K562 (cell line): ENCODE measurements at regions not wholly inside any gene's neighbourhood (a gene's known extent, or its start where the extent isn't known, plus 50 kb on each side); places are given as distances from the start of the nearest gene placed in this dataset.
A peak's percentile ranks its signal among the peaks of the same experiment; 100 is the strongest.

Source experiments
- ATAC-seq: fragments of 200-7000 bp; cut with Tn5 transposase; 3 replicates; pipeline ENCODE4 v1.9.1; 2020; ENCODE audit warnings: moderate library complexity
- BruUV-seq: library from RNA; stranded (reverse); fragments of 400-500 nt; replicated peaks from 2 replicates; lab custom pipeline; 2021; lab: Mats Ljungman, UMichigan
- CTCF ChIA-PET: fragments of 300-600 bp; formaldehyde crosslinking; extraction: SDS; loops from one replicate; lab custom pipeline; 2021; ENCODE audit warnings: low intra/inter-chr PET ratio; lab: Yijun Ruan, JAX
- POLR2A ChIA-PET: fragments of 300-600, 350-650 bp; sonication (Branson Sonifier 250); formaldehyde crosslinking; extraction: SDS; loops from one replicate; lab custom pipeline; 2021; ENCODE audit warnings: antibody characterized with exemption, inconsistent platforms; lab: Yijun Ruan, JAX
- DNase-seq, 4 experiments: peaks; one replicate each; pipeline versions ENCODE4 v3.0.0 to v3.0.0-alpha.2; 2011 to 2018; ENCODE audit warnings: low spot score in 3 of 4, mixed read lengths in 3 of 4; ENCODE audit errors: extremely low read depth in 1 of 4
- FAIRE-seq: peaks from 2 replicates; lab custom pipeline; 2011; peaks lifted over from hg19 to GRCh38; lab: Jason Lieb, UNC
- H2AFZ ChIP-seq: 2 replicates; pipeline ENCODE4 v1.6.0; 2011; ENCODE audit warnings: low read depth, low read length, control low read depth, inconsistent platforms
- H3K27ac ChIP-seq: fragments of 200-600 bp; 3 replicates; pipeline ENCODE4 v1.8.0; 2011; ENCODE audit warnings: low read depth, mild to moderate bottlenecking, control low read depth, inconsistent platforms, low read length, moderate library complexity, mixed read lengths; ENCODE audit errors: extremely low read depth
- H3K27me3 ChIP-seq, 2 experiments: fragments of 300-600 bp in 1 of 2; 2 replicates in 1 of 2; 3 replicates in 1 of 2; pipeline versions ENCODE4 v1.6.0 to v1.8.0; 2011; ENCODE audit warnings: inconsistent platforms in 2 of 2, low read length in 2 of 2, mild to moderate bottlenecking in 1 of 2, mixed read lengths in 1 of 2, moderate library complexity in 1 of 2; ENCODE audit not compliant: control insufficient read depth in 2 of 2, insufficient read depth in 2 of 2
- H3K36me3 ChIP-seq: fragments of 300-600 bp; 3 replicates; pipeline ENCODE4 v1.8.0; 2011; ENCODE audit warnings: mild to moderate bottlenecking, low read length, inconsistent platforms; ENCODE audit not compliant: control insufficient read depth, insufficient read depth
- H3K4me1 ChIP-seq, 2 experiments: fragments of 200-600 bp in 1 of 2; replicated peaks in 1 of 2; 2 replicates in 1 of 2; 3 replicates in 1 of 2; pipeline versions ENCODE4 v1.5.1 to v1.8.0; 2011; ENCODE audit warnings: inconsistent platforms in 2 of 2, low read length in 2 of 2, mild to moderate bottlenecking in 1 of 2, mixed read lengths in 1 of 2, moderate library complexity in 1 of 2; ENCODE audit not compliant: control insufficient read depth in 2 of 2, insufficient read depth in 2 of 2
- H3K4me2 ChIP-seq: 2 replicates; pipeline ENCODE4 v1.6.1; 2011; ENCODE audit warnings: low read length, control low read depth, inconsistent platforms, mixed read lengths; ENCODE audit not compliant: insufficient read depth
- H3K4me3 ChIP-seq: fragments of 200-600 bp; sonication (generic), shearing (Covaris generic); 2 replicates; pipeline ENCODE4 v1.5.1; 2016; ENCODE audit warnings: control low read depth, inconsistent platforms
- H3K79me2 ChIP-seq: fragments of 200-600 bp; 3 replicates; pipeline ENCODE4 v1.8.0; 2011; ENCODE audit warnings: low read length, inconsistent platforms; ENCODE audit not compliant: control insufficient read depth, insufficient read depth
- H3K9ac ChIP-seq, 2 experiments: 2 replicates each; pipeline versions ENCODE4 v1.6.0 to v1.6.1; 2011; ENCODE audit warnings: low read depth in 2 of 2, low read length in 2 of 2, control low read depth in 1 of 2, inconsistent platforms in 1 of 2, mild to moderate bottlenecking in 1 of 2, mixed read lengths in 1 of 2; ENCODE audit not compliant: insufficient read depth in 1 of 2
- H3K9me1 ChIP-seq: one replicate; pipeline ENCODE4 v1.6.0; 2011; ENCODE audit warnings: inconsistent platforms, mild to moderate bottlenecking, low read length, moderate library complexity; ENCODE audit not compliant: control insufficient read depth, insufficient read depth
- H3K9me3 ChIP-seq: replicated peaks from 2 replicates; pipeline ENCODE4 v1.5.1; 2011; ENCODE audit warnings: low read depth, low read length, inconsistent platforms; ENCODE audit not compliant: control insufficient read depth, insufficient read depth
- H4K20me1 ChIP-seq: replicated peaks from 2 replicates; pipeline ENCODE4 v1.6.1; 2011; ENCODE audit warnings: low read length, inconsistent platforms, mixed read lengths; ENCODE audit not compliant: control insufficient read depth, insufficient read depth
- EGR1 ChIP-seq: fragments of 450-650 bp; conservative IDR thresholded peaks from 2 replicates; pipeline ENCODE4 v1.6.1; 2017; ENCODE audit warnings: mild to moderate bottlenecking
- HEY1 ChIP-seq: fragments of 250-450 bp; sonication (Bioruptor Pico); IDR thresholded peaks from 2 replicates; pipeline ENCODE4 v1.5.0; 2020; ENCODE audit warnings: mild to moderate bottlenecking, moderate library complexity, borderline replicate concordance
- MAZ ChIP-seq, 2 experiments: fragments of 450-650 bp in 1 of 2; sonication (generic) in 1 of 2; formaldehyde crosslinking; IDR thresholded peaks in 1 of 2; conservative IDR thresholded peaks in 1 of 2; 2 replicates each; pipeline versions ENCODE4 v1.4.0 to v1.5.0; 2020; ENCODE audit warnings: mild to moderate bottlenecking in 1 of 2, missing genetic modification reagents in 1 of 2
- NBN ChIP-seq: fragments of 450-650 bp; IDR thresholded peaks from 2 replicates; pipeline ENCODE4 v1.6.1; 2016; ENCODE audit warnings: low read depth, mild to moderate bottlenecking
- POLR3G ChIP-seq: IDR thresholded peaks from 2 replicates; pipeline ENCODE4 v1.6.1; 2011; ENCODE audit not compliant: insufficient read length, insufficient replicate concordance; ENCODE audit errors: extremely low read depth
- RBM34 ChIP-seq: fragments of 200-400 bp; formaldehyde crosslinking; IDR thresholded peaks from 2 replicates; pipeline ENCODE4 v1.6.1; 2018; ENCODE audit warnings: low read length, borderline replicate concordance; ENCODE audit not compliant: insufficient read depth
- SPI1 ChIP-seq: IDR thresholded peaks from 2 replicates; pipeline ENCODE4 v1.6.1; 2011; ENCODE audit warnings: low read depth, low read length, control low read depth, borderline replicate concordance
- TBL1XR1 ChIP-seq, 2 experiments: IDR thresholded peaks; 2 replicates each; pipeline ENCODE4 v1.6.1; 2012; ENCODE audit warnings: improper control_type of control experiment in 2 of 2, low read length in 2 of 2, mild to moderate bottlenecking in 1 of 2
- ZNF707 ChIP-seq: fragments of 250-450 bp; sonication (Bioruptor Pico); conservative IDR thresholded peaks from 2 replicates; pipeline ENCODE4 v1.8.0; 2022; ENCODE audit warnings: inconsistent platforms, mild to moderate bottlenecking, moderate library complexity
- WGBS: fragments of 100-300 bp; shearing (Covaris generic); methylation state at CpG from one replicate; pipeline ENCODE4 v1.1.6; 2016; ENCODE audit warnings: low coverage, mixed read lengths; ENCODE audit not compliant: insufficient coverage; ENCODE audit errors: missing lambda C conversion rate; 5-methylcytosine and 5-hydroxymethylcytosine counted together
- in situ Hi-C: fragments of 300-500 bp; cut with MboI; formaldehyde crosslinking; loops from 4 replicates; pipeline ENCODE4 v1.15.0; 2018; ENCODE audit warnings: inconsistent platforms, mixed read lengths
- intact Hi-C: fragments of 100-400 bp; cut with micrococcal nuclease; formaldehyde crosslinking; loops from 2 replicates; pipeline ENCODE4 v1.14.2; 2022

- Histone ChIP-seq H3K27ac (no peak overlapping the region), H3K9ac (no peak overlapping the region), H3K27me3 (no peaks in the 10 kb centered on the region), H3K4me2 (no peak overlapping the region), H3K79me2 (no peaks in the 10 kb centered on the region), H3K4me3 (no peak overlapping the region), H3K9me3 (no peaks in the 10 kb centered on the region; the same call in 1 of the 2 replicates), H3K4me1 (no peaks in the 10 kb centered on the region), H3K9me1 (no peaks in the 10 kb centered on the region), H4K20me1 (no peaks in the 10 kb centered on the region), H2AFZ (no peak overlapping the region), H3K36me3 (no peaks in the 10 kb centered on the region)
- WGBS = 0% methylated on average over 2 of the region's 2 CpGs
- no peak for ATAC-seq
- ChIA-PET POLR2A (no interaction called here), CTCF (no interaction called here)
- BruUV-seq = no TSS peak
- in situ Hi-C loops (no loop called here), intact Hi-C loops (no loop called here)
- DNase-seq = no peak
- TF ChIP-seq TBL1XR1 (IDR thresholded peaks at IDR 0.05; ENCODE audit: low read length in 2 of 2) (no peak), SPI1 (peak; percentile 77), MAZ (CRISPR knock-in tag; conservative IDR thresholded peaks at IDR 0.05 in 1 of 2, IDR thresholded peaks at IDR 0.05 in 1 of 2) (no peak), ZNF707 (CRISPR knock-in tag) (peak; percentile 93), POLR3G (no peak)
- FAIRE-seq = no peak
Observed at GRCh38 chr10:83753490-83753889, 385.8 kb upstream of the GHITM start.

- no peak overlapping the region for H2AFZ ChIP-seq
- ATAC-seq (no peak), DNase-seq (no peak), FAIRE-seq (no peak)
- CTCF ChIA-PET = no interaction called here
- no peaks in the 10 kb centered on the region for H3K36me3 ChIP-seq
- H3K4me1 ChIP-seq = no peaks in the 10 kb centered on the region
- POLR2A ChIA-PET = no interaction called here
- H4K20me1 ChIP-seq = no peaks in the 10 kb centered on the region
- intact Hi-C loops (no loop called here), in situ Hi-C loops (no loop called here)
- no peak overlapping the region for H3K9ac ChIP-seq
- H3K9me3 ChIP-seq = no peaks in the 10 kb centered on the region; the same call in 1 of the 2 replicates
- no peaks in the 10 kb centered on the region for H3K9me1 ChIP-seq
- no peak for TF ChIP-seq NBN
- TF ChIP-seq EGR1 = no peak
- TF ChIP-seq HEY1 = no peak
- no peak for TF ChIP-seq RBM34
- H3K27me3 ChIP-seq = no peaks in the 10 kb centered on the region
- H3K4me2 ChIP-seq = no peak overlapping the region
- no peak overlapping the region for H3K27ac ChIP-seq
- WGBS = 8% methylated on average over 1 of the region's 1 CpG
- H3K79me2 ChIP-seq = no peaks in the 10 kb centered on the region
- no peak overlapping the region for H3K4me3 ChIP-seq
- no TSS peak for BruUV-seq
Observed at GRCh38 chr10:83754857-83755256, 384.5 kb upstream of the GHITM start.
